Heart left ventricle (tissue), 16 donors: ENCODE measurements at regions not wholly inside any gene's neighbourhood (a gene's known extent, or its start where the extent isn't known, plus 50 kb on each side); places are given as distances from the start of the nearest gene placed in this dataset.

Experiments used
- ATAC-seq, 4 donors: fragments of 200-7000 bp; cut with Tn5 transposase; one replicate each; pipeline ENCODE4 v1.9.1; 2020 to 2022; ENCODE audit warnings: moderate library complexity in 4 of 4, mild to moderate bottlenecking in 3 of 4, moderate number of reproducible peaks in 1 of 4
- DNase-seq, 5 donors: peaks; one replicate each; pipeline ENCODE4 v3.0.0-alpha.2; 2020
- H3K27ac ChIP-seq, 12 donors: fragments of 200-600 bp; sonication (generic) in 4 of 12; one replicate each; pipeline versions ENCODE4 v1.5.0 to v1.8.0; 2016 to 2022; ENCODE audit warnings: mild to moderate bottlenecking in 2 of 12
- H3K27me3 ChIP-seq, 9 donors: fragments of 200-600 bp; sonication (generic) in 2 of 9; one replicate each; pipeline versions ENCODE4 v1.5.1 to v1.8.0; 2016 to 2022; ENCODE audit warnings: mild to moderate bottlenecking in 3 of 9
- H3K36me3 ChIP-seq, 9 donors: fragments of 200-600 bp; sonication (generic) in 2 of 9; one replicate each; pipeline versions ENCODE4 v1.5.0 to v1.8.0; 2018 to 2022; ENCODE audit warnings: mild to moderate bottlenecking in 2 of 9
- H3K4me1 ChIP-seq, 12 donors: fragments of 200-600 bp; sonication (generic) in 4 of 12; one replicate each; pipeline versions ENCODE4 v1.5.0 to v1.8.0; 2016 to 2022; ENCODE audit warnings: mild to moderate bottlenecking in 3 of 12
- H3K4me3 ChIP-seq, 12 donors: fragments of 200-600 bp; sonication (generic) in 4 of 12; one replicate each; pipeline versions ENCODE4 v1.5.0 to v1.8.0; 2017 to 2022; ENCODE audit warnings: mild to moderate bottlenecking in 9 of 12, moderate library complexity in 4 of 12
- H3K9me3 ChIP-seq, 12 donors: fragments of 200-600 bp; sonication (generic) in 4 of 12; one replicate each; pipeline versions ENCODE4 v1.5.0 to v1.8.0; 2016 to 2022; ENCODE audit warnings: mild to moderate bottlenecking in 1 of 12
- CTCF ChIP-seq, 12 donors: fragments of 200-600 bp; sonication (generic) in 4 of 12; IDR thresholded peaks; one replicate each; pipeline versions ENCODE4 v1.5.0 to v1.8.0; 2018 to 2022; ENCODE audit warnings: antibody characterized with exemption in 12 of 12, mild to moderate bottlenecking in 5 of 12
- POLR2A ChIP-seq, 2 donors: fragments of 450-650 bp; IDR thresholded peaks; one replicate each; pipeline ENCODE4 v1.6.1; 2017; ENCODE audit warnings: antibody characterized with exemption in 2 of 2, mild to moderate bottlenecking in 2 of 2, moderate library complexity in 2 of 2
- WGBS, 4 donors: extraction: QIAGEN DNeasy Blood & Tissue Kit in 2 of 4; methylation state at CpG; one replicate each; pipeline versions ENCODE4 v1.1.5 to v1.1.7; 2013 to 2018; 5-methylcytosine and 5-hydroxymethylcytosine counted together
- intact Hi-C, 10 donors: fragments of 100-400 bp; cut with DNase I; formaldehyde crosslinking; loops; one replicate each; pipeline versions ENCODE4 v1.11.1 to v1.14.2; 2022
- donor health status: ischemic (EF 13 %, LVEDD 7.1; RV severe dilation, severe dysfunction).
- donor health status: healthy with polysubstance abuse.
- donor health status: DM: no; HTN: yes; CAD: no.
- donor health status: DM: no; HTN: no; CAD: no.
- donor health status: ischemic (EF 25% LVEDD 6.9; RV normal size, moderate dysfunction).
- donor health status: ischemic (EF 25% LVEDD 5.7; RV mildly dilated, moderate dysfunction).
- donor health status: healthy.
- donor health status: DM: yes; HTN: yes; CAD: no.
- donor health status: ischemic (EF 35%, LVEDD 5.7; RV mildly dilated, moderate dysfunction).
- donor health status: nonischemic (EF 11% LVEDD 7.7; RV severe dilation, severe dysfunction).
- donor health status: DM: yes; HTN: yes; CAD: no.
- donor health status: PGD.
- donor health status: ischemic (EF 29% LVEDD 5.4; RV normal size, mild dysfunction).
- donor health status: nonischemic (EF 23%, LVEDD 6.1; RV moderate dilation, normal function).

- 73 to 89% (median 83%) methylated on average over 1 of the region's 1 CpG for WGBS, 4 donors
- DNase-seq, result no peak
- no peak overlapping the region for H3K4me3 ChIP-seq
- no peaks in the 10 kb centered on the region for H3K9me3 ChIP-seq
- H3K27ac ChIP-seq, result no peak overlapping the region
- ATAC-seq, result no peak
- peaks cover 0 to 16% (median 0%) of the 10 kb centered on the region in 12 donors for H3K4me1 ChIP-seq
- intact Hi-C loops, result no loop called here
- H3K27me3 ChIP-seq, result no peaks in the 10 kb centered on the region
- TF ChIP-seq POLR2A (IDR thresholded peaks at IDR 0.05), result no peak
- H3K36me3 ChIP-seq, result no peaks in the 10 kb centered on the region
Measured at GRCh38 chr4:24370421-24370820, 213.9 kb downstream of the DHX15 start.

- no peak for DNase-seq
- Histone ChIP-seq H3K9me3 (no peaks in the 10 kb centered on the region), H3K27me3 (no peaks in the 10 kb centered on the region), H3K36me3 (no peaks in the 10 kb centered on the region), H3K4me3 (no peak overlapping the region), H3K4me1 (peaks cover 0 to 16% (median 0%) of the 10 kb centered on the region in 12 donors), H3K27ac (no peak overlapping the region)
- 77 to 84% (median 79%) methylated on average over 5 of the region's 5 CpGs for WGBS, 4 donors
- intact Hi-C loops, result no loop called here
- ATAC-seq, result no peak
- no peak for TF ChIP-seq POLR2A (IDR thresholded peaks at IDR 0.05)
- no peak for TF ChIP-seq CTCF (IDR thresholded peaks at IDR 0.05)
Measured at GRCh38 chr4:24369507-24370029, 214.8 kb downstream of the DHX15 start.

GRCh38 chr4:24368801-24369200 is 215.6 kb downstream of the DHX15 start:
- DNase-seq (no peak), ATAC-seq (no peak)
- Histone ChIP-seq H3K4me1 (peaks cover 0 to 14% (median 0%) of the 10 kb centered on the region in 12 donors), H3K27ac (no peak overlapping the region), H3K27me3 (no peaks in the 10 kb centered on the region), H3K4me3 (no peak overlapping the region), H3K36me3 (no peaks in the 10 kb centered on the region), H3K9me3 (no peaks in the 10 kb centered on the region)
- WGBS, 4 donors, result 88 to 92% (median 92%) methylated on average over 7 of the region's 7 CpGs
- intact Hi-C loops, result no loop called here
- TF ChIP-seq POLR2A (IDR thresholded peaks at IDR 0.05) (no peak), CTCF (IDR thresholded peaks at IDR 0.05) (no peak)

GRCh38 chr4:24364852-24365251 is 219.5 kb downstream of the DHX15 start:
- 87 to 95% (median 92%) methylated on average over 3 of the region's 3 CpGs for WGBS, 4 donors
- Histone ChIP-seq H3K27ac (no peak overlapping the region), H3K4me3 (no peak overlapping the region), H3K9me3 (no peaks in the 10 kb centered on the region), H3K27me3 (no peaks in the 10 kb centered on the region), H3K4me1 (no peaks in the 10 kb centered on the region), H3K36me3 (no peaks in the 10 kb centered on the region)
- TF ChIP-seq POLR2A (IDR thresholded peaks at IDR 0.05) (no peak), CTCF (IDR thresholded peaks at IDR 0.05) (no peak)
- intact Hi-C loops, result no loop called here
- no peak for ATAC-seq
- DNase-seq, result no peak

GRCh38 chr4:24364249-24364648 is 220.1 kb downstream of the DHX15 start:
- Histone ChIP-seq H3K4me3 (no peak overlapping the region), H3K9me3 (no peaks in the 10 kb centered on the region), H3K36me3 (no peaks in the 10 kb centered on the region), H3K27me3 (no peaks in the 10 kb centered on the region), H3K27ac (no peak overlapping the region), H3K4me1 (no peaks in the 10 kb centered on the region)
- intact Hi-C loops, result no loop called here
- ATAC-seq, result no peak
- TF ChIP-seq POLR2A (IDR thresholded peaks at IDR 0.05) (no peak), CTCF (IDR thresholded peaks at IDR 0.05) (no peak)
- DNase-seq, result no peak
- 78 to 87% (median 83%) methylated on average over 5 of the region's 5 CpGs for WGBS, 4 donors
